ENCODE measurements at regions not wholly inside any gene's neighbourhood (a gene's known extent, or its start where the extent isn't known, plus 50 kb on each side); places are given as distances from the start of the nearest gene placed in this dataset.
"Not testable (repeated sequence)": the region's sequence is repeated elsewhere in the genome, so short reads cannot be mapped to it uniquely, and the experiment has no call there.

- DNase-seq (ENCODE audit: low read depth, low spot score), result no peak
- no peak overlapping the region for H3K4me3 ChIP-seq (ENCODE audit: low read length)
These were observed 567.4 kb downstream of the PRR16 start for GRCh38 chr5:121031491-121031890.

- H3K4me3 ChIP-seq (ENCODE audit: low read length), result no peak overlapping the region
- DNase-seq (ENCODE audit: low read depth, low spot score), result no peak
These were observed 569.2 kb downstream of the PRR16 start for GRCh38 chr5:121033334-121033733.

GRCh38 chr5:121038438-121038837 lies 574.3 kb downstream of the PRR16 start:
- no peak overlapping the region for H3K4me3 ChIP-seq (ENCODE audit: low read length)
- DNase-seq (ENCODE audit: low read depth, low spot score), result no peak

GRCh38 chr5:121049971-121050370 lies 585.9 kb downstream of the PRR16 start:
- H3K4me3 ChIP-seq (ENCODE audit: low read length), result no peak overlapping the region
- no peak for DNase-seq (ENCODE audit: low read depth, low spot score)

- no peak for DNase-seq (ENCODE audit: low read depth, low spot score)
- no peak overlapping the region for H3K4me3 ChIP-seq (ENCODE audit: low read length)
These were observed 589.2 kb downstream of the PRR16 start for GRCh38 chr5:121053055-121053985.

- DNase-seq (ENCODE audit: low read depth, low spot score), result no peak
- H3K4me3 ChIP-seq (ENCODE audit: low read length), result no peak overlapping the region
These were observed 591.5 kb downstream of the PRR16 start for GRCh38 chr5:121055586-121055985.

GRCh38 chr5:121064241-121064640 lies 600.1 kb downstream of the PRR16 start:
- not testable (repeated sequence) for H3K4me3 ChIP-seq (ENCODE audit: low read length); DNase-seq (ENCODE audit: low read depth, low spot score)

GRCh38 chr5:121086671-121087070 lies 622.6 kb downstream of the PRR16 start:
- no peak for DNase-seq (ENCODE audit: low read depth, low spot score)
- no peak overlapping the region for H3K4me3 ChIP-seq (ENCODE audit: low read length)

GRCh38 chr5:121087560-121087959 lies 623.5 kb downstream of the PRR16 start:
- H3K4me3 ChIP-seq (ENCODE audit: low read length), result no peak overlapping the region

GRCh38 chr5:121088341-121088740 lies 624.2 kb downstream of the PRR16 start:
- H3K4me3 ChIP-seq (ENCODE audit: low read length), result no peak overlapping the region
- DNase-seq (ENCODE audit: low read depth, low spot score), result no peak

More at GRCh38 chr5:121087560-121087959, 623.5 kb downstream of the PRR16 start:
- DNase-seq (ENCODE audit: low read depth, low spot score), result no peak

- no peak overlapping the region for H3K4me3 ChIP-seq (ENCODE audit: low read length)
- DNase-seq (ENCODE audit: low read depth, low spot score), result no peak
These were observed 626.7 kb downstream of the PRR16 start for GRCh38 chr5:121090822-121091221.

GRCh38 chr5:121100931-121101330 lies 636.8 kb downstream of the PRR16 start:
- DNase-seq (ENCODE audit: low read depth, low spot score), result no peak
- no peak overlapping the region for H3K4me3 ChIP-seq (ENCODE audit: low read length)

- DNase-seq (ENCODE audit: low read depth, low spot score), result no peak
- H3K4me3 ChIP-seq (ENCODE audit: low read length), result no peak overlapping the region
These were observed 641.8 kb downstream of the PRR16 start for GRCh38 chr5:121105921-121106320.

- not testable (repeated sequence) for DNase-seq (ENCODE audit: low read depth, low spot score); H3K4me3 ChIP-seq (ENCODE audit: low read length)
These were observed 642.9 kb downstream of the PRR16 start for GRCh38 chr5:121106721-121107690.

- no peak overlapping the region for H3K4me3 ChIP-seq (ENCODE audit: low read length)
- no peak for DNase-seq (ENCODE audit: low read depth, low spot score)
These were observed 644.6 kb downstream of the PRR16 start for GRCh38 chr5:121108725-121109124.

- H3K4me3 ChIP-seq (ENCODE audit: low read length), result no peak overlapping the region
- DNase-seq (ENCODE audit: low read depth, low spot score), result no peak
These were observed 645.7 kb downstream of the PRR16 start for GRCh38 chr5:121109817-121110216.

GRCh38 chr5:121121786-121122185 lies 657.7 kb downstream of the PRR16 start:
- H3K4me3 ChIP-seq (ENCODE audit: low read length), result no peak overlapping the region
- no peak for DNase-seq (ENCODE audit: low read depth, low spot score)

- H3K4me3 ChIP-seq (ENCODE audit: low read length), result no peak overlapping the region
- DNase-seq (ENCODE audit: low read depth, low spot score), result no peak
These were observed 674.4 kb downstream of the PRR16 start for GRCh38 chr5:121138495-121138907.

GRCh38 chr5:121138952-121139351 lies 674.9 kb downstream of the PRR16 start:
- no peak overlapping the region for H3K4me3 ChIP-seq (ENCODE audit: low read length)

GRCh38 chr5:121144764-121145163 lies 680.7 kb downstream of the PRR16 start:
- no peak overlapping the region for H3K4me3 ChIP-seq (ENCODE audit: low read length)
- DNase-seq (ENCODE audit: low read depth, low spot score), result no peak

More at GRCh38 chr5:121138952-121139351, 674.9 kb downstream of the PRR16 start:
- DNase-seq (ENCODE audit: low read depth, low spot score), result no peak
